ENCODE measurements at regions not wholly inside any gene's neighbourhood (a gene's known extent, or its start where the extent isn't known, plus 50 kb on each side); places are given as distances from the start of the nearest gene placed in this dataset.

GRCh38 chr4:43411226-43411625 is 518.7 kb downstream of the GRXCR1 start:
- Histone ChIP-seq H3K9me3 (no peaks in the 10 kb centered on the region), H3K27me3 (no peaks in the 10 kb centered on the region), H3K4me3 (no peak overlapping the region), H3K27ac (no peak overlapping the region), H3K4me1 (no peaks in the 10 kb centered on the region), H3K36me3 (no peaks in the 10 kb centered on the region)
- intact Hi-C loops (cut with DNase I), result no loop called here
- FAIRE-seq (no peak), DNase-seq (no peak), ATAC-seq (no peak)
- TF ChIP-seq CTCF (IDR thresholded peaks at IDR 0.05), result no peak

- DNase-seq (no peak), FAIRE-seq (no peak), ATAC-seq (no peak)
- no peak overlapping the region for H3K4me3 ChIP-seq
- TF ChIP-seq CTCF (IDR thresholded peaks at IDR 0.05), result no peak
- no peaks in the 10 kb centered on the region for H3K27me3 ChIP-seq
- intact Hi-C loops (cut with DNase I), result no loop called here
- no peaks in the 10 kb centered on the region for H3K36me3 ChIP-seq
- 53 to 65% methylated on average over 1 of the region's 1 CpG for WGBS, 2 donors
- H3K27ac ChIP-seq, result no peak overlapping the region
- no peaks in the 10 kb centered on the region for H3K9me3 ChIP-seq
- no peaks in the 10 kb centered on the region for H3K4me1 ChIP-seq
Observed at GRCh38 chr4:43423276-43423675, 530.8 kb downstream of the GRXCR1 start.

GRCh38 chr4:43425206-43425605 is 532.7 kb downstream of the GRXCR1 start:
- Histone ChIP-seq H3K27ac (no peak overlapping the region), H3K27me3 (no peaks in the 10 kb centered on the region), H3K9me3 (no peaks in the 10 kb centered on the region), H3K4me3 (no peak overlapping the region), H3K4me1 (no peaks in the 10 kb centered on the region), H3K36me3 (no peaks in the 10 kb centered on the region)
- FAIRE-seq (no peak), ATAC-seq (no peak), DNase-seq (no peak)
- WGBS, 2 donors, result 61 to 74% methylated on average over 1 of the region's 1 CpG
- intact Hi-C loops (cut with DNase I), result no loop called here
- TF ChIP-seq CTCF (IDR thresholded peaks at IDR 0.05), result no peak

- FAIRE-seq, result no peak
- Histone ChIP-seq H3K4me3 (no peak overlapping the region), H3K4me1 (no peaks in the 10 kb centered on the region), H3K9me3 (no peaks in the 10 kb centered on the region), H3K27me3 (no peaks in the 10 kb centered on the region), H3K36me3 (no peaks in the 10 kb centered on the region), H3K27ac (no peak overlapping the region)
- intact Hi-C loops (cut with DNase I), result no loop called here
- no peak for TF ChIP-seq CTCF (IDR thresholded peaks at IDR 0.05)
- no peak for DNase-seq
- ATAC-seq, result no peak
- WGBS, 2 donors, result 19 to 29% methylated on average over 1 of the region's 1 CpG
Observed at GRCh38 chr4:43435291-43435690, 542.8 kb downstream of the GRXCR1 start.

- ATAC-seq (no peak), DNase-seq (no peak), FAIRE-seq (no peak)
- Histone ChIP-seq H3K4me1 (no peaks in the 10 kb centered on the region), H3K27me3 (no peaks in the 10 kb centered on the region), H3K9me3 (no peaks in the 10 kb centered on the region), H3K36me3 (no peaks in the 10 kb centered on the region), H3K27ac (no peak overlapping the region), H3K4me3 (no peak overlapping the region)
- intact Hi-C loops (cut with DNase I), result no loop called here
- no peak for TF ChIP-seq CTCF (IDR thresholded peaks at IDR 0.05)
Observed at GRCh38 chr4:43452948-43453347, 560.4 kb downstream of the GRXCR1 start.

Data from pancreas (tissue), 10 donors.